Ascending aorta (tissue), 2 donors: ENCODE measurements at regions not wholly inside any gene's neighbourhood (a gene's known extent, or its start where the extent isn't known, plus 50 kb on each side); places are given as distances from the start of the nearest gene placed in this dataset.
A peak's percentile ranks its signal among the peaks of the same experiment; 100 is the strongest.

ENCODE experiments used
- DNase-seq, 2 donors: peaks; one replicate each; pipeline ENCODE4 v3.0.0-alpha.2; 2019; ENCODE audit warnings: low spot score in 2 of 2
- H3K27ac ChIP-seq, 2 donors: fragments of 200-600 bp; sonication (generic); one replicate each; pipeline ENCODE4 v1.5.1; 2016 to 2017; ENCODE audit warnings: mild to moderate bottlenecking in 1 of 2
- H3K27me3 ChIP-seq: fragments of 200-600 bp; sonication (generic); one replicate; pipeline ENCODE4 v1.5.1; 2017
- H3K36me3 ChIP-seq, 2 donors: fragments of 200-600 bp; sonication (generic); one replicate each; pipeline ENCODE4 v1.5.1; 2016
- H3K4me1 ChIP-seq, 2 donors: fragments of 200-600 bp; sonication (generic); one replicate each; pipeline ENCODE4 v1.5.1; 2016 to 2017; ENCODE audit warnings: mild to moderate bottlenecking in 1 of 2
- H3K4me3 ChIP-seq, 2 donors: fragments of 200-600 bp; sonication (generic); one replicate each; pipeline ENCODE4 v1.5.1; 2016 to 2017; ENCODE audit warnings: mild to moderate bottlenecking in 1 of 2
- H3K9me3 ChIP-seq, 2 donors: fragments of 200-600 bp; sonication (generic); one replicate each; pipeline ENCODE4 v1.5.1; 2016
- intact Hi-C: fragments of 100-400 bp; cut with DNase I; formaldehyde crosslinking; loops from one replicate; pipeline ENCODE4 v1.15.1; 2023
- TF ChIP-seq, protein P1 (sequence below), 3 experiments: fragments of 200-600 bp in 2 of 3; fragments of 450-650 bp in 1 of 3; sonication (generic) in 2 of 3; IDR thresholded peaks; one replicate each; pipeline ENCODE4 v1.5.1; 2016 to 2019; ENCODE audit warnings: antibody characterized with exemption in 3 of 3, mild to moderate bottlenecking in 1 of 3, moderate library complexity in 1 of 3

DNA sequence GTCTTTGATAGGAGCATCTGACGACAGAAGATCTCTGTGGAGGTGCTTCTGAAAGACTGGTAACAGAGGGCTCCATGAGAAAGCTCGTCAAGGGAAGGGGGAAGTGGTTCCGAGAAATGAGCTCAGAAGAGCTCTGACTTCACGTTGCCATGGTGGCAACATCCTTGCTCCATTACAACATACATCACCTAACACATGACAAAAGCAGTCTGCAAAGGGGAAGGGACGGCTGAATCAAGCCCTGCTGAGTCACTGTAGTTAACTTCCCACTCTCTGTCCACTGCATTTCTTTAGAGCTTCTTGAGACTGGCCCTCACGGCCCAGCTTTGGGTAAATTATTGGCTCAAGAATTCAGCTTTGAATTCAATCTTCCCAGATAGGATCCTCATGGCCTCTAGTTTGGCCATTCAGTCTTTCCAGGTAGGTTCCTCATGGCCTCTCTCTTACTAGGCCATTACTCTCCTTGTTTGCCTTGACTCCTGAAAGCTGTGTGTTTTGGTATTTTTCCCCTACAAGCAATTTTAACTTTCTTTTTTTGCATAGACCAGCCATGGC lies 88.0 kb upstream of the ZNF648 start:
- no peaks in the 10 kb centered on the region for H3K36me3 ChIP-seq
- H3K27me3 ChIP-seq: no peaks in the 10 kb centered on the region
- no peak overlapping the region for H3K4me3 ChIP-seq
- no peaks in the 10 kb centered on the region for H3K9me3 ChIP-seq
- intact Hi-C loops: no loop called here
- peaks cover 0 to 11% of the 10 kb centered on the region in 2 donors for H3K4me1 ChIP-seq
- DNase-seq: peak in 1 of 2 donors; percentile 79
- TF ChIP-seq, protein P1, sequence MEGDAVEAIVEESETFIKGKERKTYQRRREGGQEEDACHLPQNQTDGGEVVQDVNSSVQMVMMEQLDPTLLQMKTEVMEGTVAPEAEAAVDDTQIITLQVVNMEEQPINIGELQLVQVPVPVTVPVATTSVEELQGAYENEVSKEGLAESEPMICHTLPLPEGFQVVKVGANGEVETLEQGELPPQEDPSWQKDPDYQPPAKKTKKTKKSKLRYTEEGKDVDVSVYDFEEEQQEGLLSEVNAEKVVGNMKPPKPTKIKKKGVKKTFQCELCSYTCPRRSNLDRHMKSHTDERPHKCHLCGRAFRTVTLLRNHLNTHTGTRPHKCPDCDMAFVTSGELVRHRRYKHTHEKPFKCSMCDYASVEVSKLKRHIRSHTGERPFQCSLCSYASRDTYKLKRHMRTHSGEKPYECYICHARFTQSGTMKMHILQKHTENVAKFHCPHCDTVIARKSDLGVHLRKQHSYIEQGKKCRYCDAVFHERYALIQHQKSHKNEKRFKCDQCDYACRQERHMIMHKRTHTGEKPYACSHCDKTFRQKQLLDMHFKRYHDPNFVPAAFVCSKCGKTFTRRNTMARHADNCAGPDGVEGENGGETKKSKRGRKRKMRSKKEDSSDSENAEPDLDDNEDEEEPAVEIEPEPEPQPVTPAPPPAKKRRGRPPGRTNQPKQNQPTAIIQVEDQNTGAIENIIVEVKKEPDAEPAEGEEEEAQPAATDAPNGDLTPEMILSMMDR (IDR thresholded peaks at IDR 0.05): no peak
- H3K27ac ChIP-seq: peak overlapping the region in 1 of 2 donors; percentile 47

DNA sequence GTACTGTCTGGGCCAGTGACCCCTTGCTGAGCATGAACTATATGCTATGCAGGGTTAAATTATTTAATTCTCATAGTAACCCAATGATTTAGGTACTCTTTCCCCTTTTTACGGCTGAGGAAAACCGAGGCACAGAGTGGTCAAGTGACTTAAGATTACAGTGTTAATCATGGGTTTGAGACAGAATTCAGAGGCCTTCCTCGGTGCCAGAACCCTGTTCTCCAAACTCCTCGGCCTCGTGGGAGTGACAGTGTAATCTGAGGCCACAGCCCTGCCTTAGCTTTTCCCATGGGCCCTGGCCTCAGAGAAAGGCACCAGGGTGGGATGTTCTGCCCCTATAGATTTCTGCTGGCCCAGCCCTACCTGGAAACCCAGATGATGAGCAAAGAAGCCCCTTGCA lies 86.4 kb upstream of the ZNF648 start:
- intact Hi-C loops: no loop called here
- TF ChIP-seq, protein P1 (IDR thresholded peaks at IDR 0.05): no peak
- no peak overlapping the region for H3K27ac ChIP-seq

DNA sequence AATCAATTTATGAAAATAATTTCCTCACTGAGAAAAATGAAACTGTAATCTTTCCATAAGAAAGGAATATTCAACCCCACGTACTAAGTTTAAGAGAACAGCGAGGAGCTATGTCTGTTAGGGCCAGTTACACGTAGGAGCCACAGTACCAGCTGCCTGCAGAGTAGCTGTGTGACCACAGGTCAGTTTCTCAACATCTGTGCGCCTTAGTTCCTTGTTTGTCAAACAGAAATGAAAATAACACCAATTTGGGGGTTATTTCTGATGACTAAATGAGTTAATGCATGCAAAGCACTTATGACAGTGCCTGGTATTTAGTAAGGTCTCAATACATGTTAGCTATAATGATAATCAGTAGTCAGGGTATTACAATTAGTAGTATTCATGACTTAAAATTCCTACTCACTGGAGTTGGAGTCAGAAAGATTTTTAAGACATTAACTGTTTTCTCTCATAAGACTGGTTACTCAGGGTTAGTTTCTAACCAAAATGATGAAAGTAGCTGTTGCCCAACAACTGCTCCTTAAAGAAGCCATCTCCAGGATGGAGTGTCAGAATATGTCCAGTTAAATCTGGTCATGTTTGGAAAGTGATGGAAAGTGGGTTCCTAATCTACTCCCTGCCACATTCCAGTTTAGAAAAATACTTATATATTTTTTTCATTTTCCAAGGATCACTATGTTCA lies 85.8 kb upstream of the ZNF648 start:
- no peak overlapping the region for H3K4me3 ChIP-seq
- H3K27me3 ChIP-seq: no peaks in the 10 kb centered on the region
- intact Hi-C loops: no loop called here
- TF ChIP-seq, protein P1 (IDR thresholded peaks at IDR 0.05): no peak
- no peak for DNase-seq
- peaks cover 5 to 27% of the 10 kb centered on the region in 2 donors for H3K4me1 ChIP-seq
- H3K9me3 ChIP-seq: no peaks in the 10 kb centered on the region
- no peaks in the 10 kb centered on the region for H3K36me3 ChIP-seq
- H3K27ac ChIP-seq: no peak overlapping the region

More for the DNA sequence above, 86.4 kb upstream of the ZNF648 start:
- H3K4me3 ChIP-seq: no peak overlapping the region
- DNase-seq: no peak
- no peaks in the 10 kb centered on the region for H3K9me3 ChIP-seq
- no peaks in the 10 kb centered on the region for H3K27me3 ChIP-seq
- no peaks in the 10 kb centered on the region for H3K36me3 ChIP-seq
- peaks cover 5 to 26% of the 10 kb centered on the region in 2 donors for H3K4me1 ChIP-seq

DNA sequence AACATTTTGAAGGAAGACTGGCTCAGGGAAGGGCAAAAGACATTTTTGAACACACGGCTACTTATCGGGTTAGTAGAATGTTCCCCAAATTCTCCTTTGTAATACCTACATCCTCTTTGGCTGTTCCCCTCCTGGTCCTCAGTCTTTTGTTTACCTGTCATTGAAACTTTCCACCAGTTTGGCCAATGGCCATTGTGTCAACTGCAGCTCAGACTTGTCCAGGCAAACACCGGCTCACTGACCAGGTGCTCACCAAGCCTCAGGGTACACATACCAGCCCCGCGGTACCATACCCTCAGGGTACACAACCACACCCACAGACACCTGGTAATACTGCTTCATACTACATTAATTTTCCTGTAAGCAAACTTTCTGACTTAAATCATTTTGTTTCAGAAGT lies 84.8 kb upstream of the ZNF648 start:
- intact Hi-C loops: no loop called here

DNA sequence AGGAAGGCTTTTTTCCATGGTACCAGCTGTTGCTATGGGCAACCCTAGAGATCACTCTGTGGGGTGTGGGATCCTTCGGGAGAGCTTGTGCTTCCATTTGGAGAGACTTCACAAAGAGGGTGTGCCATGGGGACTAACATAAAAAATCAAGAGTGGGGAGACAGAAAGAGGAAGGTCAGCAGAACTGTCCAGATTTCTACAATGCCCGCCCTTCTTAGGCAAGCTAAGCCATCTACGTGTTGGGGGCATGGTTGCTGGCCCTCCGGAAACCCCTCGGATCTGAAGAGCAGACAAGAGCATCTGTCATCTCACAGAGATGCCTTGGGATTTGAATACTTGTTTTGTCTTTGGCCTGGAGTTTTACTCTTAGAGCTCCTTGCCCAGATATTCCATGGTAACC lies 83.9 kb upstream of the ZNF648 start:
- H3K27ac ChIP-seq: peak overlapping the region; percentile 79 to 91

More for the DNA sequence above, 84.8 kb upstream of the ZNF648 start:
- H3K27me3 ChIP-seq: no peaks in the 10 kb centered on the region
- peak overlapping the region in 1 of 2 donors; percentile 91 for H3K27ac ChIP-seq
- H3K4me1 ChIP-seq: peaks cover 5 to 27% of the 10 kb centered on the region in 2 donors
- no peak overlapping the region for H3K4me3 ChIP-seq
- no peaks in the 10 kb centered on the region for H3K9me3 ChIP-seq
- TF ChIP-seq, protein P1 (IDR thresholded peaks at IDR 0.05): no peak
- no peaks in the 10 kb centered on the region for H3K36me3 ChIP-seq
- DNase-seq: no peak

More for the DNA sequence above, 83.9 kb upstream of the ZNF648 start:
- H3K9me3 ChIP-seq: no peaks in the 10 kb centered on the region
- H3K27me3 ChIP-seq: no peaks in the 10 kb centered on the region
- H3K4me1 ChIP-seq: peaks cover 5 to 27% of the 10 kb centered on the region in 2 donors
- no peak for DNase-seq
- H3K4me3 ChIP-seq: no peak overlapping the region
- TF ChIP-seq, protein P1 (IDR thresholded peaks at IDR 0.05): no peak
- no peaks in the 10 kb centered on the region for H3K36me3 ChIP-seq
- intact Hi-C loops: no loop called here
